Ramos (cell line): ENCODE measurements at regions not wholly inside any gene's neighbourhood (a gene's known extent, or its start where the extent isn't known, plus 50 kb on each side); places are given as distances from the start of the nearest gene placed in this dataset.

Experiments used
- in situ Hi-C: fragments of 300-500 bp; cut with MboI; formaldehyde crosslinking; loops from one replicate; pipeline ENCODE4 v1.14.3; 2022; ENCODE audit warnings: low sequenced_read_pairs; ENCODE audit not compliant: unreplicated experiment

GRCh38 chr2:234587341-234588053 lies 90.6 kb upstream of the ARL4C start:
- in situ Hi-C loops = no loop called here

GRCh38 chr2:234583331-234583730 lies 86.5 kb upstream of the ARL4C start:
- in situ Hi-C loops = no loop called here

GRCh38 chr2:234580686-234581085 lies 83.8 kb upstream of the ARL4C start:
- in situ Hi-C loops = no loop called here

- in situ Hi-C loops = no loop called here
Measured at GRCh38 chr2:234579231-234579962, 82.5 kb upstream of the ARL4C start.

- in situ Hi-C loops = no loop called here
Measured at GRCh38 chr2:234578389-234578788, 81.5 kb upstream of the ARL4C start.

GRCh38 chr2:234577191-234577590 lies 80.3 kb upstream of the ARL4C start:
- in situ Hi-C loops = no loop called here

- in situ Hi-C loops = no loop called here
Measured at GRCh38 chr2:234571620-234572407, 74.9 kb upstream of the ARL4C start.

GRCh38 chr2:234570476-234570875 lies 73.6 kb upstream of the ARL4C start:
- in situ Hi-C loops = no loop called here

- in situ Hi-C loops = no loop called here
Measured at GRCh38 chr2:234569776-234570430, 73.0 kb upstream of the ARL4C start.

- in situ Hi-C loops = no loop called here
Measured at GRCh38 chr2:234566622-234567021, 69.7 kb upstream of the ARL4C start.

GRCh38 chr2:234565842-234566619 lies 69.2 kb upstream of the ARL4C start:
- in situ Hi-C loops = no loop called here

GRCh38 chr2:234565201-234565600 lies 68.3 kb upstream of the ARL4C start:
- in situ Hi-C loops = no loop called here

GRCh38 chr2:234564699-234565098 lies 67.8 kb upstream of the ARL4C start:
- in situ Hi-C loops = no loop called here

- in situ Hi-C loops = loop anchor here (10.0 kb wide), 1 partner anchor 545 kb away; no protein-coding TSS in a partner anchor
Measured at GRCh38 chr2:234559609-234560008, 62.7 kb upstream of the ARL4C start.

GRCh38 chr2:234558642-234559041 lies 61.8 kb upstream of the ARL4C start:
- in situ Hi-C loops = loop anchor here (10.0 kb wide), 1 partner anchor 546 kb away; no protein-coding TSS in a partner anchor

GRCh38 chr2:234556848-234557573 lies 60.1 kb upstream of the ARL4C start:
- in situ Hi-C loops = loop anchor here (10.0 kb wide), 1 partner anchor 548 kb away; no protein-coding TSS in a partner anchor

- in situ Hi-C loops = loop anchor here (10.0 kb wide), 1 partner anchor 549 kb away; no protein-coding TSS in a partner anchor
Measured at GRCh38 chr2:234555616-234556249, 58.9 kb upstream of the ARL4C start.

GRCh38 chr2:234555161-234555560 lies 58.3 kb upstream of the ARL4C start:
- in situ Hi-C loops = loop anchor here (10.0 kb wide), 1 partner anchor 550 kb away; no protein-coding TSS in a partner anchor
